ENCODE measurements at regions not wholly inside any gene's neighbourhood (a gene's known extent, or its start where the extent isn't known, plus 50 kb on each side); places are given as distances from the start of the nearest gene placed in this dataset.

DNA sequence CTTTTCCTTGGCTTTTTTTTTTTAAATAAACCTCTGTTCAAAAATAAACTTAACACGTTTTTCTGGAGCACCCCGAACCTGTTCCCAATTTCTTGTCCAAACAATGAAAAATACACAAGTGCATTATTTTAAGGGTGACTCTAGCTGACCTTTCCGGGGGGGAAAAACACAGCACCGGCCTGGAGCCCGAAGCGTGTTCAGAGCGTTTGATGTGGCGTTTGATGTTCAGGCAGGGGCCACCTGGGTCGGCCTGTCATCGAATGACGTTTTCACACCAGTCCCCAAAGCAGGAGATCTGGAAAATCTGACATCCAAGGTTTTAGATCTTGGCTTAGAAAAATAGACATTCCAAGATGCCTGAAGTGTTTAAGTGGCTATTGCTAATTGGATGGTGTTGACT is 282.1 kb downstream of the SHOX start:
- TF ChIP-seq, protein P1, sequence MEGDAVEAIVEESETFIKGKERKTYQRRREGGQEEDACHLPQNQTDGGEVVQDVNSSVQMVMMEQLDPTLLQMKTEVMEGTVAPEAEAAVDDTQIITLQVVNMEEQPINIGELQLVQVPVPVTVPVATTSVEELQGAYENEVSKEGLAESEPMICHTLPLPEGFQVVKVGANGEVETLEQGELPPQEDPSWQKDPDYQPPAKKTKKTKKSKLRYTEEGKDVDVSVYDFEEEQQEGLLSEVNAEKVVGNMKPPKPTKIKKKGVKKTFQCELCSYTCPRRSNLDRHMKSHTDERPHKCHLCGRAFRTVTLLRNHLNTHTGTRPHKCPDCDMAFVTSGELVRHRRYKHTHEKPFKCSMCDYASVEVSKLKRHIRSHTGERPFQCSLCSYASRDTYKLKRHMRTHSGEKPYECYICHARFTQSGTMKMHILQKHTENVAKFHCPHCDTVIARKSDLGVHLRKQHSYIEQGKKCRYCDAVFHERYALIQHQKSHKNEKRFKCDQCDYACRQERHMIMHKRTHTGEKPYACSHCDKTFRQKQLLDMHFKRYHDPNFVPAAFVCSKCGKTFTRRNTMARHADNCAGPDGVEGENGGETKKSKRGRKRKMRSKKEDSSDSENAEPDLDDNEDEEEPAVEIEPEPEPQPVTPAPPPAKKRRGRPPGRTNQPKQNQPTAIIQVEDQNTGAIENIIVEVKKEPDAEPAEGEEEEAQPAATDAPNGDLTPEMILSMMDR (IDR thresholded peaks at IDR 0.05), result no peak
- TF ChIP-seq POLR2A (IDR thresholded peaks at IDR 0.05), result no peak
- TF ChIP-seq POLR2AphosphoS5 (IDR thresholded peaks at IDR 0.05), result no peak
